ENCODE measurements at regions not wholly inside any gene's neighbourhood (a gene's known extent, or its start where the extent isn't known, plus 50 kb on each side); places are given as distances from the start of the nearest gene placed in this dataset.
"Not testable (repeated sequence)": the region's sequence is repeated elsewhere in the genome, so short reads cannot be mapped to it uniquely, and the experiment has no call there.

DNA sequence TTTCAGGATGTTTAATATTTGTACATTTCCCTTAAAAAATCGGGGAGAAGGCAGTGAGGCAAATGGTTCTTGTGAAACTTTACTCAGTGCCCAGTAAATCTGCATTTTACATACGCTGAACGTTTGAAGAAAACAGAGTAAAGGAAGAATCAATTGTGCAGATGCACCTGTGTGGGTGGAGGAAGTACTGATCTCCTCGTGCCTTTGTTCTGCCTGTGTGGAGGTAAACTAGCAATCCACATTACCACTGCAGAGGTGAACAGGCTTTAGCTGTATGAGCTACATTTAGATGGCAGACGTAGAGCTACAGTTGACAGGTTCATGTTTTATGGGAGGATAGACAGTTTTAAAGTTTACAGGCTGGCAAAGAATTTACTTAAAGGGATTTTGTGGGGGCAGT is 62.7 kb upstream of the VIPR2 start:
- no peak for DNase-seq

DNA sequence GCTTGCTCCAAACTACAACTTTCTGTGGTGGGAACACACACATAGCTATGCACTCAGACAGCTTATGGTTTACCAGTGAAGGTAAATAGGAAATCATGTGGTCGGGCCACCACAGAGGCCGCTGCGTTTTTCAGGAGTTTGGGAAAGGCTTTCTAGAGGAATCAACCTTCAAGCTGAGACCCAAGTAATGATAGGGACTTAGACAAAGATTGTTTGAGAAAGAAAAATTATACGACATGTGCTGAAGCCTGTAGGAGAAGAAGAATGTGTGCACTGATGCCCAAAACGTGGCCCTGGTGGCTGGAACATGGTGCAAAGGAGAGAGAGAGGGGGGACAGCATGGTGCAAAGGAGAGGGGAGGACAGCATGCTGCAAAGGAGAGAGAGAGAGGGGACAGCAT is 61.2 kb upstream of the VIPR2 start:
- DNase-seq: no peak

DNA sequence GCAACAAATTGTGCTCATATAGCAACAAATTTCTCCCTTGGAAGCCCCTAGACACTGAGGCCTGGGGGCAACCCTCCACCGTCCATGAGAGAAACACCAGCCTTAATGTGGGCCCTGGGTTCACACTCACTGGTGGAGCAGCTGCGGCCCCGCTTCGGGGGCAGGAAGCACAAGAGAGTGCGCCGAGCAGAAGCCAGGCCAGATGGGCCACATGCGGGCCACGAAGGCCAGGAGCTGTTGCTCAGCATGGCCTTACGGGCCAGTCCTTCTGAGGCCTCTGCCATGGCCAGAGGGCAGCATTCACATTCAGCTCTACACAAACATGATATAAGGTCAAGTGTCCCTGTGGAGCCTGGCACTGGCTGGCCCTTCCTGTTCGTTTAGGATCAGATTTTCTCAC is 60.0 kb upstream of the VIPR2 start:
- no peak for DNase-seq

DNA sequence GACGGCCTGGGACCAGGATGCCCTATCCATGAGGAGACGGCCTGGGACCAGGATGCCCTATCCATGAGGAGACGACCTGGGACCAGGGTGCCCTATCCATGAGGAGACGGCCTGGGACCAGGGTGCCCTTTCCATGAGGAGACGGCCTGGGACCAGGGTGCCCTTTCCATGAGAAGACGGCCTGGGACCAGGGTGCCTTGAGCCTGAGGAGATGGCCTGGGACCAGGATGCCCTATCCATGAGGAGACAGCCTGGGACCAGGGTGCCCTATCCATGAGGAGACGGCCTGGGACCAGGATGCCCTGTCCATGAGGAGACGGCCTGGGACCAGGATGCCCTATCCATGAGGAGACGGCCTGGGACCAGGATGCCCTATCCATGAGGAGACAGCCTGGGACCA is 58.6 kb upstream of the VIPR2 start:
- DNase-seq: not testable (repeated sequence)

GRCh38 chr7:159201722-159202330 is 57.2 kb upstream of the VIPR2 start:
- DNase-seq: no peak

DNA sequence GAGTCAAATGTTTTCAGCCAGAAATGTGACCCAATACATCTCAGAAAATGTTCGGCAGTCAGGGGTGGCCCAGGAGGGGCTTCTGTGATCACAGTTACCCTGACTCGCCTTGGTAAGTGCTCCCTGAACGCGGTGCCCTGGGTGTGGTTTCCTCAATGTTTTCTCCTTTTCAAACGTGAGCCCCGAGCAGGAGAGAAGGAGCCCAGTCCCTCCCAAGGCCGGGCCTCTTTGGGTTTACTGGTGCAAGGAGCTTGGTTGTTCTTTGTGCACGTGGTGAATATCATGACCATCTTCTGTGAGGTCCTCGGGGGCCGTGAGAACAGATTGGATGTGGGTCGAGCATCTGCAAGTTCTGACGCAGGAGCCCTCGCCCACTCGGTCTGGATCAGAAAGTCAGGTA is 55.8 kb upstream of the VIPR2 start:
- DNase-seq: no peak

DNA sequence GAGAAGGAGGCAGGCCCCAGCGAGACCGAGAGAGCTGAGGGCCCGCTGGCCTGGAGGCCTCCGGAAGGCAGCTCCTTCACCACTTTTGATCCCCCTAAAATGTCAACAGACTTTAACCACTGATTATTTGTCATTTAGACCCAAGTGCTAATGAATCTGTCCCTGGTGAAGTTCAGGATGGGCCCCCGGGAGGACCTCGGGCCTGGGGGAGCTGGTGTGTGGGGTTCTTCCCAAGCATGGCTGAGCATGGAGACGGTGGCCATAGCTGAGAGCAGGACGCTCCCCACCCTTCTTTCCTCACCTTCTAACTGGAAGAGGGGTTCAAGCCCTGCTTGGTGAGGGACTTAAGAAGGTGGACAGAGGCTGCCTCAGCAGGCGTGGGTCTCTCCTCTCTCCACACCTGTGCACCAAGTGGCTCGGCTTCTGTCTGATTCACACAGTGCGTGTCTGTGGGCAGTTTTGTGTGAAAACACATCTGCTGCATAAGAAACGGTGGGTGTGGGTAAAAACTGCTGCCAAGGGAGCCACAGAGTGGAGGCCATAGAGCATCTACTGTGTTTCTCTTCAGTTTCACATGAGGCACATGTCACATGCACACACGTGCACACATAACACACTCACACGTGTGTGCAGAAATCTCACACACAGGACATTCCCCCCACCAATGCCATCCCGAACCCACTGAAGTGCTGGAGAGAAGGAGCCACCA is 53.5 kb upstream of the VIPR2 start:
- DNase-seq: no peak

- no peak for DNase-seq
Measured at GRCh38 chr7:159197066-159197975, 52.7 kb upstream of the VIPR2 start.

DNA sequence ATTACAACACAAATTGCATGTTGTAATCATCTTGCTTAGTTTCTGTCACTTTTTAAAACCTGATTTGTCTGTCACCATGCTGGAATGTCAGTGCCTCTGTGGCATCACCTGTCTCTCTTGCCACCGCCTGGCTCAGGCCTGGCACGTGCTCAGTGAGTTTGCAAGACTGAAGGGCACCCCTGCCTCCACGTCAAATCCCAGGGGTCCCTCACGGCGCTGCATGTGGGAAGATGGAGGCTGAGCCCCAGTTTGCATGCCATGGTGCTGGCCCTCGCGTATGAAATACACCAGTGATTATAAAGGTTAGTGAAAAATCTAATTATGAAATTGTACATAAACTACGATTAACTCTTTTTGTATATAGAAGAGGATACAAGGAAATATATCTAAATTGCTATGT is 51.9 kb upstream of the VIPR2 start:
- no peak for DNase-seq

- DNase-seq: no peak
Measured at GRCh38 chr7:159195946-159196345, 51.3 kb upstream of the VIPR2 start.
